Upper lobe of left lung (tissue), 6 donors: ENCODE measurements at regions not wholly inside any gene's neighbourhood (a gene's known extent, or its start where the extent isn't known, plus 50 kb on each side); places are given as distances from the start of the nearest gene placed in this dataset.
"Not testable (repeated sequence)": the region's sequence is repeated elsewhere in the genome, so short reads cannot be mapped to it uniquely, and the experiment has no call there.

Experiments used
- ATAC-seq, 2 donors: fragments of 200-7000 bp; cut with Tn5 transposase; one replicate each; pipeline ENCODE4 v1.9.1; 2022; ENCODE audit warnings: mild to moderate bottlenecking in 2 of 2, moderate library complexity in 2 of 2; ENCODE audit not compliant: low FRiP score in 2 of 2
- DNase-seq, 2 donors: peaks; one replicate each; pipeline ENCODE4 v3.0.0-alpha.2; 2019 to 2020
- H3K27ac ChIP-seq, 4 donors: fragments of 200-600 bp; sonication (generic); one replicate each; pipeline ENCODE4 v1.5.1; 2016 to 2019
- H3K27me3 ChIP-seq, 4 donors: fragments of 200-600 bp; sonication (generic); one replicate each; pipeline ENCODE4 v1.5.1; 2017 to 2019
- H3K36me3 ChIP-seq, 4 donors: fragments of 200-600 bp; sonication (generic); one replicate each; pipeline ENCODE4 v1.5.1; 2016 to 2019
- H3K4me1 ChIP-seq, 4 donors: fragments of 200-600 bp; sonication (generic); one replicate each; pipeline ENCODE4 v1.5.1; 2018 to 2019
- H3K4me3 ChIP-seq, 4 donors: fragments of 200-600 bp; sonication (generic); one replicate each; pipeline ENCODE4 v1.5.1; 2017 to 2019; ENCODE audit warnings: mild to moderate bottlenecking in 2 of 4, moderate library complexity in 1 of 4
- H3K9me3 ChIP-seq, 4 donors: fragments of 200-600 bp; sonication (generic); one replicate each; pipeline ENCODE4 v1.5.1; 2018 to 2019
- CTCF ChIP-seq, 6 experiments: fragments of 450-650 bp in 4 of 6; fragments of 200-600 bp in 2 of 6; sonication (generic) in 2 of 6; IDR thresholded peaks; one replicate each; pipeline ENCODE4 v1.5.1; 2016 to 2019; ENCODE audit warnings: antibody characterized with exemption in 6 of 6
- EP300 ChIP-seq, 4 donors: sonication (generic); formaldehyde crosslinking; IDR thresholded peaks; one replicate each; pipeline ENCODE4 v1.5.1; 2017; ENCODE audit warnings: antibody characterized with exemption in 4 of 4, control low read depth in 2 of 4
- POLR2A ChIP-seq, 4 donors: fragments of 450-650 bp; IDR thresholded peaks; one replicate each; pipeline ENCODE4 v1.5.1; 2016 to 2017; ENCODE audit warnings: antibody characterized with exemption in 4 of 4, mild to moderate bottlenecking in 2 of 4
- POLR2AphosphoS5 ChIP-seq, 2 donors: sonication (generic); formaldehyde crosslinking; IDR thresholded peaks; one replicate each; pipeline ENCODE4 v1.5.1; 2017; ENCODE audit warnings: antibody characterized with exemption in 2 of 2
- WGBS, 2 donors: methylation state at CpG; one replicate each; pipeline ENCODE4 v1.1.5; 2017 to 2018; 5-methylcytosine and 5-hydroxymethylcytosine counted together
- donor health status: DM: no; HTN: no; CAD: no; lungs with moderate emphysema.
- donor health status: DM: no; HTN: yes; CAD: no; lungs with severe emphysema.

- no peak for TF ChIP-seq POLR2AphosphoS5 (IDR thresholded peaks at IDR 0.05)
- TF ChIP-seq EP300 (IDR thresholded peaks at IDR 0.05): no peak
- TF ChIP-seq CTCF (IDR thresholded peaks at IDR 0.05): no peak
- no peak for TF ChIP-seq POLR2A (IDR thresholded peaks at IDR 0.05)
- WGBS, 2 donors: 89 to 91% methylated on average over 17 of the region's 17 CpGs
- H3K27me3 ChIP-seq: no peaks in the 10 kb centered on the region
- H3K9me3 ChIP-seq: no peaks in the 10 kb centered on the region
- no peak overlapping the region for H3K27ac ChIP-seq
- H3K4me1 ChIP-seq: no peaks in the 10 kb centered on the region
- no peak overlapping the region for H3K4me3 ChIP-seq
- DNase-seq: no peak
- ATAC-seq: no peak
- H3K36me3 ChIP-seq: no peaks in the 10 kb centered on the region
Measured at GRCh38 chr12:131642771-131643170, 68.1 kb upstream of the SFSWAP start.

- Histone ChIP-seq H3K36me3 (no peaks in the 10 kb centered on the region), H3K27me3 (no peaks in the 10 kb centered on the region), H3K27ac (no peak overlapping the region), H3K9me3 (no peaks in the 10 kb centered on the region), H3K4me1 (no peaks in the 10 kb centered on the region), H3K4me3 (no peak overlapping the region)
- no peak for ATAC-seq
- TF ChIP-seq EP300 (IDR thresholded peaks at IDR 0.05) (no peak), POLR2AphosphoS5 (IDR thresholded peaks at IDR 0.05) (no peak), POLR2A (IDR thresholded peaks at IDR 0.05) (no peak), CTCF (IDR thresholded peaks at IDR 0.05) (no peak)
- DNase-seq: no peak
- WGBS, 2 donors: 48 to 53% methylated on average over 5 to 7 of the region's 7 CpGs
Measured at GRCh38 chr12:131643631-131644452, 67.0 kb upstream of the SFSWAP start.

- 78 to 83% methylated on average over 1 of the region's 1 CpG for WGBS, 2 donors
- no peaks in the 10 kb centered on the region for H3K27me3 ChIP-seq
- H3K36me3 ChIP-seq: no peaks in the 10 kb centered on the region
- no peak overlapping the region for H3K27ac ChIP-seq
- H3K4me3 ChIP-seq: no peak overlapping the region
- DNase-seq: no peak
- no peaks in the 10 kb centered on the region for H3K9me3 ChIP-seq
- TF ChIP-seq POLR2AphosphoS5 (IDR thresholded peaks at IDR 0.05): no peak
- no peak for TF ChIP-seq CTCF (IDR thresholded peaks at IDR 0.05)
- TF ChIP-seq EP300 (IDR thresholded peaks at IDR 0.05): no peak
- no peak for TF ChIP-seq POLR2A (IDR thresholded peaks at IDR 0.05)
- no peak for ATAC-seq
- H3K4me1 ChIP-seq: no peaks in the 10 kb centered on the region
Measured at GRCh38 chr12:131644481-131644880, 66.4 kb upstream of the SFSWAP start.

GRCh38 chr12:131644917-131645316, 66.0 kb upstream of the SFSWAP start:
- WGBS, 2 donors: 75 to 84% methylated on average over 8 of the region's 9 CpGs
- not testable (repeated sequence) for H3K27me3 ChIP-seq, H3K4me1 ChIP-seq, DNase-seq, H3K36me3 ChIP-seq, H3K4me3 ChIP-seq, H3K9me3 ChIP-seq, H3K27ac ChIP-seq, ATAC-seq

- not testable (repeated sequence) for DNase-seq, H3K4me1 ChIP-seq, ATAC-seq, H3K9me3 ChIP-seq, H3K36me3 ChIP-seq, H3K27me3 ChIP-seq, H3K4me3 ChIP-seq, H3K27ac ChIP-seq
- WGBS, 2 donors: 32 to 35% methylated on average over 4 to 12 of the region's 13 CpGs
Measured at GRCh38 chr12:131645557-131645956, 65.3 kb upstream of the SFSWAP start.

GRCh38 chr12:131646444-131646843, 64.4 kb upstream of the SFSWAP start:
- not testable (repeated sequence) for H3K4me1 ChIP-seq, H3K36me3 ChIP-seq, DNase-seq, H3K9me3 ChIP-seq, ATAC-seq, H3K27ac ChIP-seq, H3K27me3 ChIP-seq, H3K4me3 ChIP-seq
- WGBS, 2 donors: 38% methylated on average over 6 of the region's 9 CpGs; no CpG with 5 or more reads in 1 of the 2 donors
